HCT116 (cell line): ENCODE measurements at regions not wholly inside any gene's neighbourhood (a gene's known extent, or its start where the extent isn't known, plus 50 kb on each side); places are given as distances from the start of the nearest gene placed in this dataset.

Experiments used
- ATAC-seq: fragments of 200-7000 bp; cut with Tn5 transposase; 2 replicates; pipeline ENCODE4 v1.9.1; 2020; ENCODE audit warnings: mild to moderate bottlenecking, moderate library complexity
- BruUV-seq: library from RNA; stranded (reverse); fragments of 400-500 nt; replicated peaks from 2 replicates; lab custom pipeline; 2021; lab: Mats Ljungman, UMichigan
- CTCF ChIA-PET: fragments of 300-600 bp; sonication (Branson Sonifier 250); formaldehyde crosslinking; loops from one replicate; lab custom pipeline; 2021; ENCODE audit warnings: antibody characterized with exemption; lab: Charles Lee
- POLR2A ChIA-PET: fragments of 300-600, 350-600 bp; sonication (Branson Sonifier 250); formaldehyde crosslinking; loops from one replicate; lab custom pipeline; 2021; ENCODE audit warnings: antibody characterized with exemption; lab: Charles Lee
- RAD21 ChIA-PET, 2 experiments: fragments of 300-600 bp; sonication (Branson Sonifier 250); formaldehyde crosslinking; loops; one replicate each; lab custom pipeline; 2023; ENCODE audit warnings: low total read pairs in 2 of 2; ENCODE audit not compliant: uncharacterized antibody in 2 of 2, unreplicated experiment in 2 of 2, low non-redundant PET in 1 of 2; lab: Charles Lee
- DNase-seq: peaks from one replicate; pipeline ENCODE4 v3.0.0-alpha.2; 2010; ENCODE audit warnings: low read depth, low spot score
- H2AFZ ChIP-seq: fragments of 200-600 bp; shearing (Covaris generic), sonication (generic); 2 replicates; pipeline ENCODE4 v1.6.1; 2017; ENCODE audit warnings: low read depth, mixed run types, mixed read lengths, antibody characterized with exemption, low read length; ENCODE audit not compliant: poor library complexity, severe bottlenecking
- H3K27ac ChIP-seq: 2 replicates; pipeline ENCODE4 v1.5.1; 2012; ENCODE audit warnings: low read depth, low read length
- H3K27me3 ChIP-seq: fragments of 200-600 bp; sonication (generic); 2 replicates; pipeline ENCODE4 v1.6.1; 2016; ENCODE audit warnings: mixed run types, low read length, mixed read lengths; ENCODE audit not compliant: insufficient read depth
- H3K36me3 ChIP-seq, 2 experiments: fragments of 200-500 bp in 1 of 2; fragments of 200-600 bp in 1 of 2; sonication (Bioruptor generic) in 1 of 2; sonication (generic) in 1 of 2; 2 replicates each; pipeline versions ENCODE4 v1.5.1 to v1.6.1; 2014 to 2016; ENCODE audit warnings: low read length in 2 of 2, inconsistent platforms in 1 of 2, mixed read lengths in 1 of 2, mixed run types in 1 of 2; ENCODE audit not compliant: insufficient read depth in 2 of 2, control insufficient read depth in 1 of 2
- H3K4me1 ChIP-seq, 2 experiments: fragments of 200-600 bp in 1 of 2; sonication (generic) in 1 of 2; 2 replicates each; pipeline versions ENCODE4 v1.5.1 to v1.6.1; 2012 to 2017; ENCODE audit warnings: low read length in 2 of 2, inconsistent platforms in 1 of 2, mild to moderate bottlenecking in 1 of 2, mixed read lengths in 1 of 2, mixed run types in 1 of 2, moderate library complexity in 1 of 2; ENCODE audit not compliant: insufficient read depth in 2 of 2, control insufficient read depth in 1 of 2
- H3K4me2 ChIP-seq: fragments of 200-600 bp; sonication (generic); 2 replicates; pipeline ENCODE4 v1.6.1; 2017; ENCODE audit warnings: mixed run types, low read length, mixed read lengths
- H3K4me3 ChIP-seq, 2 experiments: fragments of 200-600 bp in 1 of 2; sonication (generic) in 1 of 2; replicated peaks in 1 of 2; 2 replicates each; pipeline ENCODE4 v1.5.1; 2011 to 2016; ENCODE audit warnings: low read length in 2 of 2, control low read depth in 1 of 2, low read depth in 1 of 2, mild to moderate bottlenecking in 1 of 2, mixed read lengths in 1 of 2, mixed run types in 1 of 2
- H3K79me2 ChIP-seq: fragments of 200-600 bp; sonication (generic); 2 replicates; pipeline ENCODE4 v1.6.1; 2017; ENCODE audit warnings: mild to moderate bottlenecking, mixed run types, low read length, moderate library complexity, mixed read lengths; ENCODE audit not compliant: insufficient read depth
- H3K9ac ChIP-seq: fragments of 200-600 bp; sonication (generic); 2 replicates; pipeline ENCODE4 v1.6.1; 2016; ENCODE audit warnings: low read length, mixed read lengths
- H3K9me2 ChIP-seq: fragments of 200-600 bp; sonication (generic), shearing (Covaris generic); 2 replicates; pipeline ENCODE4 v1.6.1; 2017; ENCODE audit warnings: mixed run types, mild to moderate bottlenecking, moderate library complexity; ENCODE audit not compliant: insufficient read depth
- H3K9me3 ChIP-seq, 2 experiments: fragments of 200-500 bp in 1 of 2; fragments of 200-600 bp in 1 of 2; sonication (Bioruptor generic) in 1 of 2; sonication (generic) in 1 of 2; 2 replicates each; pipeline ENCODE4 v1.6.1; 2014 to 2017; ENCODE audit warnings: low read length in 2 of 2, mixed read lengths in 2 of 2, inconsistent platforms in 1 of 2, low read depth in 1 of 2, mild to moderate bottlenecking in 1 of 2, mixed run types in 1 of 2, moderate library complexity in 1 of 2; ENCODE audit not compliant: control insufficient read depth in 1 of 2, insufficient read depth in 1 of 2
- H4K20me1 ChIP-seq: fragments of 200-600 bp; sonication (generic), shearing (Covaris generic); 2 replicates; pipeline ENCODE4 v1.6.1; 2017; ENCODE audit warnings: mixed run types, mild to moderate bottlenecking, moderate library complexity; ENCODE audit not compliant: insufficient read depth
- ATF3 ChIP-seq: IDR thresholded peaks from 2 replicates; pipeline ENCODE4 v1.6.1; 2012
- CBX3 ChIP-seq: IDR thresholded peaks from 2 replicates; pipeline ENCODE4 v1.6.1; 2012; ENCODE audit warnings: low read depth
- CEBPB ChIP-seq: IDR thresholded peaks from 2 replicates; pipeline ENCODE4 v1.6.1; 2012; ENCODE audit warnings: low read depth
- CTCF ChIP-seq, 3 experiments: fragments of 200-600 bp in 1 of 3; sonication (generic) in 1 of 3; IDR thresholded peaks in 2 of 3; conservative IDR thresholded peaks in 1 of 3; 2 replicates each; pipeline ENCODE4 v1.5.1; 2012 to 2017; ENCODE audit warnings: low read depth in 2 of 3, low read length in 2 of 3, antibody characterized with exemption in 1 of 3, borderline replicate concordance in 1 of 3, control low read depth in 1 of 3, mild to moderate bottlenecking in 1 of 3, mixed read lengths in 1 of 3, mixed run types in 1 of 3, moderate library complexity in 1 of 3; ENCODE audit not compliant: insufficient read depth in 1 of 3
- EZH2 ChIP-seq: fragments of 200-600 bp; sonication (generic); IDR thresholded peaks from 2 replicates; pipeline ENCODE4 v1.6.1; 2017; ENCODE audit warnings: antibody characterized with exemption, mixed run types
- EZH2phosphoT487 ChIP-seq: fragments of 200-600 bp; IDR thresholded peaks from 2 replicates; pipeline ENCODE4 v1.6.1; 2018; ENCODE audit warnings: antibody characterized with exemption, borderline replicate concordance
- FOSL1 ChIP-seq: IDR thresholded peaks from 2 replicates; pipeline ENCODE4 v1.6.1; 2012; ENCODE audit warnings: low read depth
- JUND ChIP-seq: IDR thresholded peaks from 2 replicates; pipeline ENCODE4 v1.6.1; 2012
- POLR2A ChIP-seq: IDR thresholded peaks from 2 replicates; pipeline ENCODE4 v1.7.0; 2011; ENCODE audit warnings: borderline replicate concordance; ENCODE audit not compliant: insufficient read depth, insufficient read length; ENCODE audit errors: extremely low read depth
- REST ChIP-seq: IDR thresholded peaks from 2 replicates; pipeline ENCODE4 v1.6.1; 2012; ENCODE audit warnings: low read depth
- SP1 ChIP-seq: IDR thresholded peaks from 2 replicates; pipeline ENCODE4 v1.6.1; 2012; ENCODE audit warnings: low read depth
- SRF ChIP-seq: IDR thresholded peaks from 2 replicates; pipeline ENCODE4 v1.6.1; 2012; ENCODE audit warnings: low read depth
- TCF7L2 ChIP-seq: IDR thresholded peaks from 2 replicates; pipeline ENCODE4 v1.7.0; 2011; ENCODE audit warnings: borderline replicate concordance, inconsistent platforms; ENCODE audit not compliant: insufficient read depth, insufficient read length; ENCODE audit errors: extremely low read depth
- ZFX ChIP-seq: fragments of 450-650 bp; IDR thresholded peaks from 2 replicates; pipeline ENCODE4 v1.6.1; 2017
- ZNF274 ChIP-seq: fragments of 200-500 bp; sonication (Bioruptor generic); IDR thresholded peaks from 2 replicates; pipeline ENCODE4 v1.6.1; 2014; ENCODE audit warnings: mild to moderate bottlenecking, low read depth, low read length, inconsistent platforms
- intact Hi-C: fragments of 100-400 bp; cut with micrococcal nuclease; formaldehyde crosslinking; loops from 2 replicates; pipeline ENCODE4 v1.10.0; 2022
- TF ChIP-seq, protein P1 (sequence below): IDR thresholded peaks from 2 replicates; pipeline ENCODE4 v1.6.1; 2011; ENCODE audit warnings: mild to moderate bottlenecking, low read length, moderate library complexity; ENCODE audit not compliant: insufficient replicate concordance; ENCODE audit errors: extremely low read depth
- TF ChIP-seq, protein P2 (sequence below): IDR thresholded peaks from 2 replicates; pipeline ENCODE4 v1.6.1; 2012

DNA sequence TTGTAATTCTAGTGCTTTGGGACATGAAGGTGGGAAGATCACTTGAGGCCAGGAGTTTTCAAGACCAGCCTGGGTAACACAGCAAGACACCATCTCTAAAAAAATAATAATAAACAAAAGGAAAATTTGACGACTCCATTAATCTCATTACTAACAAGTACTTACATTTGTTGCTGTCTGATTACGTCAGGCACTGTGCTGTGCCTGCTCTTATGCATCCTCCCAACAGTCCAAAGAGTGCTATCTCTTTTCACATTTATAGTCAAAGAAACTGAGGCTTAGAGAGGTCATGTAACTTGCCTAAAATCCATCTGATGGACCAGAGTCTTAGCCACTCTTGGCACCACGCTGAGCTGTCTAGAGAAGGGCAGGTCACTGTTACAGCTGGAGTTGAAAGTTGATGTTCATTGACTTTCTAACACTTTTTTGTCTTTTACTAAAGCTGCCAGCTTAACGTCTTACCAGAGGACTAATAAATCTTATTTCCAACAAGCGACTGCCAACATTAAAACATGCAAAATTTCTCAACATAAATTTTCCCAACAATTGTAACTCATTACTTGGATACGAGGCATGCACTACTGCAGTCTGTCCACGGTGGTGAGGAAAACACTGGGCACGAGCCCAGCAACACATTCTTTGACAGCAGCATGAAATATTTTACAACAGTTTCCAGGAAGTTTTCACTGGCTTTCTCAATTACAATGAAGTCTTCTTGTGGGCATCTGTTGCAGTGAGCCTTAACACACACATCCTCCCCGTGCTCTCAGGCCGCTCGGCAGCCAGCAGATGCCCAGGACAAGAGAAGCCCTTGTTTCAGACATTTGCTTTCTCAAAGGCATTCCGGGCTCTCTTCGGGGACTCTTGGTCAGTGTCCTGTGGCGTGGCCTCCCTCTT is 262.9 kb upstream of the PROX1 start:
- RAD21 ChIA-PET, result no interaction called here
- POLR2A ChIA-PET, result no interaction called here
- Histone ChIP-seq H3K79me2 (no peaks in the 10 kb centered on the region), H4K20me1 (no peaks in the 10 kb centered on the region), H3K4me2 (no peak overlapping the region), H3K27ac (no peak overlapping the region), H3K4me3 (no peak overlapping the region), H3K27me3 (no peaks in the 10 kb centered on the region; the same call in 1 of the 2 replicates), H3K9me2 (no peaks in the 10 kb centered on the region), H3K9ac (no peak overlapping the region), H3K36me3 (no peaks in the 10 kb centered on the region), H2AFZ (no peak overlapping the region), H3K4me1 (no peaks in the 10 kb centered on the region), H3K9me3 (no peaks in the 10 kb centered on the region)
- TF ChIP-seq SP1, result no peak
- TF ChIP-seq JUND, result no peak
- no peak for TF ChIP-seq FOSL1
- no peak for TF ChIP-seq EZH2
- no peak for TF ChIP-seq ATF3
- TF ChIP-seq ZNF274, result no peak
- TF ChIP-seq, protein P1, sequence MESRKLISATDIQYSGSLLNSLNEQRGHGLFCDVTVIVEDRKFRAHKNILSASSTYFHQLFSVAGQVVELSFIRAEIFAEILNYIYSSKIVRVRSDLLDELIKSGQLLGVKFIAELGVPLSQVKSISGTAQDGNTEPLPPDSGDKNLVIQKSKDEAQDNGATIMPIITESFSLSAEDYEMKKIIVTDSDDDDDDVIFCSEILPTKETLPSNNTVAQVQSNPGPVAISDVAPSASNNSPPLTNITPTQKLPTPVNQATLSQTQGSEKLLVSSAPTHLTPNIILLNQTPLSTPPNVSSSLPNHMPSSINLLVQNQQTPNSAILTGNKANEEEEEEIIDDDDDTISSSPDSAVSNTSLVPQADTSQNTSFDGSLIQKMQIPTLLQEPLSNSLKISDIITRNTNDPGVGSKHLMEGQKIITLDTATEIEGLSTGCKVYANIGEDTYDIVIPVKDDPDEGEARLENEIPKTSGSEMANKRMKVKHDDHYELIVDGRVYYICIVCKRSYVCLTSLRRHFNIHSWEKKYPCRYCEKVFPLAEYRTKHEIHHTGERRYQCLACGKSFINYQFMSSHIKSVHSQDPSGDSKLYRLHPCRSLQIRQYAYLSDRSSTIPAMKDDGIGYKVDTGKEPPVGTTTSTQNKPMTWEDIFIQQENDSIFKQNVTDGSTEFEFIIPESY, result no peak
- no peak for TF ChIP-seq CTCF (IDR thresholded peaks at IDR 0.05 in 2 of 3, conservative IDR thresholded peaks at IDR 0.05 in 1 of 3; ENCODE audit: borderline replicate concordance in 1 of 3, insufficient read depth in 1 of 3, low read depth in 2 of 3, low read length in 2 of 3)
- TF ChIP-seq, protein P2, sequence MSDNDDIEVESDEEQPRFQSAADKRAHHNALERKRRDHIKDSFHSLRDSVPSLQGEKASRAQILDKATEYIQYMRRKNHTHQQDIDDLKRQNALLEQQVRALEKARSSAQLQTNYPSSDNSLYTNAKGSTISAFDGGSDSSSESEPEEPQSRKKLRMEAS, result no peak
- TF ChIP-seq CEBPB, result no peak
- TF ChIP-seq EZH2phosphoT487, result no peak
- TF ChIP-seq TCF7L2, result no peak
- no peak for TF ChIP-seq POLR2A
- TF ChIP-seq SRF, result no peak
- no peak for TF ChIP-seq REST
- TF ChIP-seq ZFX, result no peak
- no peak for TF ChIP-seq CBX3
- no TSS peak for BruUV-seq
- no peak for ATAC-seq
- CTCF ChIA-PET, result no interaction called here
- DNase-seq, result no peak
- intact Hi-C loops, result no loop called here
